GM19023 (cell line): ENCODE measurements at regions not wholly inside any gene's neighbourhood (a gene's known extent, or its start where the extent isn't known, plus 50 kb on each side); places are given as distances from the start of the nearest gene placed in this dataset.
A peak's percentile ranks its signal among the peaks of the same experiment; 100 is the strongest.

Experiments
- ATAC-seq: cut with Tn5 transposase; IDR thresholded peaks from one replicate; pipeline ENCODE4 v1.9.1; 2021; ENCODE audit warnings: mild to moderate bottlenecking, moderate library complexity; ENCODE audit not compliant: unreplicated experiment

GRCh38 chr14:44154874-44155273 is 352.2 kb downstream of the FSCB start:
- ATAC-seq = no peak

GRCh38 chr14:44154446-44154845 is 352.6 kb downstream of the FSCB start:
- no peak for ATAC-seq

- ATAC-seq = no peak
These were observed 355.8 kb downstream of the FSCB start for GRCh38 chr14:44151130-44151820.

GRCh38 chr14:44149597-44149996 is 357.5 kb downstream of the FSCB start:
- ATAC-seq = no peak

DNA sequence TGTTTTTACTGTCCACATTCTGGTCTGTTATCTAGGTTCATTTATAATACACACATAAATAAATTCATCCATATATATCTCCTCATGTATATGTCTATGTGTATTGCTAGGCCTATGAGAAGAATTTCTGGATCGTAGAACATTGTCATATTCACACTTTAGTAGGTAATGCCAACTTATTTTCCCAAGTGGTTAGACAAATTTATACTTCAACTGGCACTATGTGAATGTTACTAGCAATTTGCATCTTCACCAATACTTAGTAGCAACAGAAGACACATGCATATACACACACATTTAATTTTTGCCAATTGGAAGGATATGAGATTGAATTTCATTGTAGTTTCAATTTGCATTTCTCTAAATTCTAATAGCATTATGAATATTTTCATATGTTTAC is 365.1 kb downstream of the FSCB start:
- no peak for ATAC-seq

- peak; percentile 52 for ATAC-seq
These were observed 371.1 kb downstream of the FSCB start for GRCh38 chr14:44135972-44136371.

DNA sequence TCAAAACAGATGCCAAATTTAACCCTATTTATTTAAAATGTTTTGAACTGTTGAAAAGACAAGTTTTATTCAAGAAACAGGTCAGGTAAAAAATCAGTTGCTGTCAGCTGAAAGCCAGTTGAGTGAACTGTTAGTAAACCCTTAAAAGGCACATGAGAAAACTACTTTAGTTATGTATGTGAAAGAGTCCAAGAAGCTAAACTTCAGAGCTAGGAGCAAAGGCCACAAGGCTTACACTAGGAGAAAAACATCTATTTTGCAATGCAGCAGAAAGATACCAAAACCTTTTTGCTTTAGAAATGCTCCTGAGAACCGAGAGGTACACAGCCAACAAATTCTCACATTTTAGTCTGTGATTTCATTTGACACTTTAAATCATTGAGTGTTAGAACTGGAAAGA is 375.2 kb downstream of the FSCB start:
- no peak for ATAC-seq

DNA sequence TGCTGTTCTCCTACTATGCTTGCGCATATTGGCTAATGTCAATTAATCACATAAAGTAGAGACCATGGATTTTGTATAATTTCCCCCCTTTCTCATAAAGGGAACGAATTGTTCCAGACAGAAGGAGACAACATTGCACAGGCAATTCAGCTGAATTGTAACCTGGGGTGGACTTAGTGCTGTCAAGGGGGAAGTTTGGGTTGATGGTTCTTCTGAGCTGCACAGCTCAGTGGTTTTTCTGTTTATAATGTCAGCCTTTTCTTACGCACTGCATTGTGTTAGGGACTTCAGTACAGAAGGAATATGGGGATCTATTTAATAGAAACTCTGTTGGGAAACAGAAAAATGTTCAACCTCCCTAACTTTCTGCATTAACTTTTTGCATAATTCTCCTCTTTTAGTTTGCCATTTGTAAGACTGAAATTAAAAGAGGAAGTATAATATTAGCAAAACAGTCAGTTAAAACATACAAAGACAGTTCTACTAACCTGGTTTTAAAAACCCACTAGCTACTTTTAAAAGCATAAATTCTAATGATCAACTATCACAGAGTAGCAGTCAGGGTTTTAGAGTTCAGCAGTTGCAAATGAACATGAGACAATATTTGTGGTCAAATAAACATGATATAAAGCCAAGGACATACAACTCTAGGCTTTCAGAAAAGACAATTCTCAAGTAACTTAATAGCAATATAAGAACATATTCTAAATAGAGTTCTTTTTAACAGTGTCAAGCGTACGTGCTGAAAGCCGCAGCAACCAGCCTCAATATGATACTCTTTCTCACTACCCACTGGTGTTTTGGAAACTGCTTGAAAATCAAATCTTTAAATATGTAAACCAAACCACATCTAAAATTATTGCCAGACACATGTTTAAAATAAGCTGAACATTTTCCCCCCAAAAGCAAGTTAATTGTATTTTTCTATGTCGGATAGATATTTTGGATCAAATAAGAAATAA is 393.0 kb downstream of the FSCB start:
- ATAC-seq = no peak

DNA sequence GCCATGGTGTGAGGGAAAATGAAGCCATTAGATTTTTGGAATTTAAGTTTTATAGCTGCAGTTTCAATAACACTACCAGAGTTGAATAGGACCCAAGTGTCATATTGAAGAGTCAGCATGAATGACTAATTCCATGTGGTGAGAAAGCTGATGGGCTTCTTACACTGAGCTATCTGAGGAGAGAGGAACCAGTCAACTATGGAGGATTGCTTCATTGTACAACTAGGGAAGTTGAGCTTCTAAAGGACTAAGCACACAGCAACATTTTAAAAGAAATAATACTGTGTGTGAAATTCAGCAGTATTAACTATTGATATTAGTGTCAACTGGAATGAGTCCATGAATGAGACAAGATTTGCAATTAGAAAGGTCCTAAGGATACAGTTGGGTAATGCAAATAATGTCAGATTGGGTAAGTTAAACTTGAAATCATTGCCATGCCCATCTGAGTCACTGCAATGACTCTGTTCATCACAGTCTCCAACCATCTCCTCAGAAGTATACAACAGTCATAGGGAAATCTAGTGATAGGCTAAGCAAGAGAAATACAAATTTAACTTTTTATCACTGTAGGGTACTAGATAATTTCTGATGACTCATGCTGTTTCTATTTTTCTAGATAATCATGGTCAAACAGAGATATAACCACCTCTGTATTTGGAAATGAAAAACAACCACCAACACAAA is 394.2 kb downstream of the FSCB start:
- no peak for ATAC-seq

- no peak for ATAC-seq
These were observed 398.0 kb downstream of the FSCB start for GRCh38 chr14:44109036-44109435.

GRCh38 chr14:44108601-44109000 is 398.5 kb downstream of the FSCB start:
- ATAC-seq = no peak

DNA sequence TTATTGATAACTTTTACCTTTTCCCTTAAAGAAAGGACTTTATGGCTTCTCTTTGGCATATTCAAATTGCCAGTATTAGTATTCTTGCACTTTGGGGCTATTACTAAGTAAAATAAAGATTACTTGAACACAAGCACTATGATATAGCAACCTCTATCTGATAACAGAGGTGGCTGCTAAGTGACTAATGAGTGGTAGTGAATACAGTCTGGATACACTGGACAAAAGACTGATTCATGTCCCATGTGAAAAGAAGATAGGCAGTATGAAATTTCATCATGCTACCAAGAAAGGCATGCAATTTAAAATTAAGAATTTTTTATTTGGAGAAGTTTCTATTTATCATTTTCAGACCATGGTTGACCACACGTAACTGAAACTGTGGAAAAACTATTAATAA is 399.9 kb downstream of the FSCB start:
- ATAC-seq = no peak

- ATAC-seq = no peak
These were observed 407.2 kb downstream of the FSCB start for GRCh38 chr14:44099743-44100488.

DNA sequence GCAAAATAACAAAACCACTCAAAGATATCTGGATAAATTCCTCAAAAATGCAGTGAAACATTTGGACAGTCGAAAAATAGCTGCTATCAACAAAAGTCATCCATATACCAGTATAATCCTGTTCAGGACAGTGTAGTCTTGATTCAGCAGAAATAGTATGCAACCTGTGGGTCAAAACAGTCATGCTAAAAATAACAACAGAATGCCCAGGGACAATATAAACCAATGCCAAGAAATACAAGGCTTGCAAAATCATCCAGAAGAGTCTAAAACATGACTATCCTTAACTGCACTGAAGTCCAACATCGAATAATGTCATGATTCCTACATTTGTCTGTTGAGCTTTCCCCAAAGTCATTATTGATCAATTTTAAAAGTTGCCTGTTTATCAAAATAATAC is 425.9 kb downstream of the FSCB start:
- ATAC-seq = no peak

- no peak for ATAC-seq
These were observed 437.0 kb downstream of the FSCB start for GRCh38 chr14:44070046-44070445.

DNA sequence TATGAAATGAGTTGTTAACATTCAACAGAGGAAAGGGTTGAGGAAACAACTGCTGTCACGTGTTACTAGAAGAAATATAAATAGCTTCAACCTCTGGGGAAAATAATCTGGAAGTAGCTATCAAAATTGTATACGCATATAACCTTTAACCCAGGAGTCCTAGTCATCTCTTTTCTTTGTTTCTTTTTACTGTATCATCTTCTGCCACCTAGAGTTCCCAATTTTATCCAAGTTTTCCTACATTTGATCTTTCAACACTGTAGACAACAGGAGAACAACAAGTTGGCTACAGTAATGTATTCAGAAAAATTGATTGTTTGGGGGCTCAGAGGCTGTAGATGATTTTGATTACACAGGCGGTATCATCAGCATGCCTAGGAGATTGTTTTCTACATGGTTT is 453.7 kb downstream of the FSCB start:
- ATAC-seq = no peak

DNA sequence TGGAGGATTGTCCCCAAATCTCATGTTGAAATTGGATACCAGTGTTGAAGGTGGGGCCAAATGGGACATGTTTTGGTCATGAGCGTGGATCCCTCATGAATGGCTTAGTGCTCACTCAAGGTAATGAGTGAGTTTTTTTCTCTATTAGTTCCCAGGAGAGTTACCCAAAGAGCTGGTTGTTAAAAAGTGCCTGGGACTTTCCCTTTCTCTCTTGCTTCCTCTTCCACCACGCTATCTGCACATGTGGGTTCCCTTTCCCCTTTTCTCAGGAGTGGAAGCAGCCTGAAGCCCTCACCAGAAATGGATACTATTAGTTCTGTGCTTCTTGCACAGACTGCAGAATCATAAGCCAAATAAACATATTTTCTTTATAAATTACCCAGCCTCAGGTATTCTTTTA is 465.4 kb downstream of the FSCB start:
- no peak for ATAC-seq

DNA sequence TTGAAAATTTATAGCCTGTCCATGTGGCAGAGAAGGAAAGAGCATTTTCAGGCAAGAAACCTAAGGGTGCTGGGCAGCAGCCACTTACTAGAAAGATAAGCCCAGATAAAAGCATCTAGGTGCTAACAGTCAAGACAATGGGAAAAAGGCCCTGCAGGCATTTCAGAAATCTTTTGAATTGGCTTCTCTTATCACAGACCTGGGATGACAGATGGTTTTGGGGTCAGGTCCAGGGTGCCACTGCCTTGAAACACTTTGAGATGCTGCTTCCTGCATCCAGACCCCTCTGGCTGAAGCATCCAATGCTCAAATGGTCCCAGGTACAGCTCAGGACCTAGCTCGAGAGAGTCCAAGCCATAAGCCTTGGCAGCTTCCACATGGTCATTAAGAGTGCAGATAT is 466.5 kb downstream of the FSCB start:
- no peak for ATAC-seq

DNA sequence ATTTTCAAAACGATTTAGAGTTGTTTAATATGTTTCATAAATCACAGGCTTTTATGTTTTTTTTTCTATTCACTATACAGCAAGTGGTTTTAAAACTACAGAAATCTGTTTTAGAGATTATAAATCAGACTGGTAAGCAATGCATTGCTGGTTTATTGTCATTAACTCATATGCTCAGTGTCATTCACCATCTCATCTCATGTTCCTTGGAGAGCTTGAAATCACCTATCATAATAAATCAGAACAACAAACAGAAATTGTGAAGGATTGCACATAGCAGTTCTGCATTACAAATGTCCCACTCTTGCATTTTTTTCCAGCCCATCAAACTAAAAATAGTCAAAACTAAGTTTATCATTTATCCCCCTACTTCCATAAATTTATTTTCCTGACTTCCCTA is 470.8 kb downstream of the FSCB start:
- no peak for ATAC-seq

- no peak for ATAC-seq
These were observed 471.4 kb downstream of the FSCB start for GRCh38 chr14:44035707-44036106.

GRCh38 chr14:44030831-44031383 is 476.2 kb downstream of the FSCB start:
- no peak for ATAC-seq
